MM.1S (cell line): ENCODE measurements at regions not wholly inside any gene's neighbourhood (a gene's known extent, or its start where the extent isn't known, plus 50 kb on each side); places are given as distances from the start of the nearest gene placed in this dataset.

Experiments used
- EZH2phosphoT487 ChIP-seq: fragments of 300-600 bp; sonication (generic); IDR thresholded peaks from 2 replicates; pipeline ENCODE4 v1.6.1; 2018; ENCODE audit warnings: antibody characterized with exemption, low read length
- TF ChIP-seq, protein P1 (sequence below): fragments of 300-600 bp; sonication (generic); IDR thresholded peaks from 2 replicates; pipeline ENCODE4 v1.5.1; 2016; ENCODE audit warnings: antibody characterized with exemption, low read length, mixed read lengths

GRCh38 chr10:84784749-84785148 lies 456.4 kb downstream of the CCSER2 start:
- TF ChIP-seq, protein P1, sequence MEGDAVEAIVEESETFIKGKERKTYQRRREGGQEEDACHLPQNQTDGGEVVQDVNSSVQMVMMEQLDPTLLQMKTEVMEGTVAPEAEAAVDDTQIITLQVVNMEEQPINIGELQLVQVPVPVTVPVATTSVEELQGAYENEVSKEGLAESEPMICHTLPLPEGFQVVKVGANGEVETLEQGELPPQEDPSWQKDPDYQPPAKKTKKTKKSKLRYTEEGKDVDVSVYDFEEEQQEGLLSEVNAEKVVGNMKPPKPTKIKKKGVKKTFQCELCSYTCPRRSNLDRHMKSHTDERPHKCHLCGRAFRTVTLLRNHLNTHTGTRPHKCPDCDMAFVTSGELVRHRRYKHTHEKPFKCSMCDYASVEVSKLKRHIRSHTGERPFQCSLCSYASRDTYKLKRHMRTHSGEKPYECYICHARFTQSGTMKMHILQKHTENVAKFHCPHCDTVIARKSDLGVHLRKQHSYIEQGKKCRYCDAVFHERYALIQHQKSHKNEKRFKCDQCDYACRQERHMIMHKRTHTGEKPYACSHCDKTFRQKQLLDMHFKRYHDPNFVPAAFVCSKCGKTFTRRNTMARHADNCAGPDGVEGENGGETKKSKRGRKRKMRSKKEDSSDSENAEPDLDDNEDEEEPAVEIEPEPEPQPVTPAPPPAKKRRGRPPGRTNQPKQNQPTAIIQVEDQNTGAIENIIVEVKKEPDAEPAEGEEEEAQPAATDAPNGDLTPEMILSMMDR: no peak
- no peak for TF ChIP-seq EZH2phosphoT487
